Mesendoderm (in vitro differentiated cells): ENCODE measurements at regions not wholly inside any gene's neighbourhood (a gene's known extent, or its start where the extent isn't known, plus 50 kb on each side); places are given as distances from the start of the nearest gene placed in this dataset.

Experiments
- DNase-seq: peaks from one replicate; pipeline ENCODE4 v3.0.0; 2013
- H2AK5ac ChIP-seq: 2 replicates; pipeline ENCODE4 v1.6.1; 2013; ENCODE audit warnings: low read length, inconsistent platforms
- H2BK120ac ChIP-seq: 2 replicates; pipeline ENCODE4 v1.6.1; 2013; ENCODE audit warnings: low read depth, mild to moderate bottlenecking, low read length, moderate library complexity, mixed read lengths
- H2BK15ac ChIP-seq: replicated peaks from 2 replicates; pipeline ENCODE4 v1.6.1; 2013; ENCODE audit warnings: low read depth, mild to moderate bottlenecking, moderate library complexity
- H2BK5ac ChIP-seq: 2 replicates; pipeline ENCODE4 v1.6.1; 2013; ENCODE audit warnings: low read length, inconsistent platforms
- H3K18ac ChIP-seq: 2 replicates; pipeline ENCODE4 v1.6.1; 2013; ENCODE audit warnings: mild to moderate bottlenecking, low read length, mixed read lengths
- H3K23ac ChIP-seq: one replicate; pipeline ENCODE4 v1.6.1; 2013; ENCODE audit warnings: low read length
- H3K27ac ChIP-seq: 2 replicates; pipeline ENCODE4 v1.5.1; 2013; ENCODE audit warnings: low read depth, mild to moderate bottlenecking, inconsistent platforms, low read length, moderate library complexity
- H3K27me3 ChIP-seq: 2 replicates; pipeline ENCODE4 v1.6.1; 2013; ENCODE audit warnings: low read length, control low read depth, mild to moderate bottlenecking, inconsistent platforms; ENCODE audit not compliant: insufficient read depth, poor library complexity
- H3K36me3 ChIP-seq: 2 replicates; pipeline ENCODE4 v1.6.1; 2013; ENCODE audit warnings: low read length, inconsistent platforms; ENCODE audit not compliant: control insufficient read depth, insufficient read depth
- H3K4ac ChIP-seq: one replicate; pipeline ENCODE4 v1.6.1; 2013; ENCODE audit warnings: low read depth, mild to moderate bottlenecking, low read length, moderate library complexity
- H3K4me1 ChIP-seq: 2 replicates; pipeline ENCODE4 v1.6.1; 2013; ENCODE audit warnings: low read depth, low read length, inconsistent platforms; ENCODE audit not compliant: control insufficient read depth
- H3K4me2 ChIP-seq: 2 replicates; pipeline ENCODE4 v1.6.1; 2013; ENCODE audit warnings: low read length
- H3K4me3 ChIP-seq: 2 replicates; pipeline ENCODE4 v1.5.1; 2013; ENCODE audit warnings: mild to moderate bottlenecking, low read length
- H3K56ac ChIP-seq: one replicate; pipeline ENCODE4 v1.6.1; 2013; ENCODE audit warnings: low read length
- H3K79me1 ChIP-seq: 2 replicates; pipeline ENCODE4 v1.6.1; 2013; ENCODE audit warnings: low read length, inconsistent platforms
- H3K79me2 ChIP-seq: 2 replicates; pipeline ENCODE4 v1.6.1; 2013; ENCODE audit warnings: mild to moderate bottlenecking, low read length; ENCODE audit not compliant: control insufficient read depth, insufficient read depth
- H3K9ac ChIP-seq: 2 replicates; pipeline ENCODE4 v1.6.1; 2013; ENCODE audit warnings: low read length, inconsistent platforms
- H4K5ac ChIP-seq: one replicate; pipeline ENCODE4 v1.6.1; 2013; ENCODE audit warnings: low read length
- H4K8ac ChIP-seq: one replicate; pipeline ENCODE4 v1.6.1; 2013; ENCODE audit warnings: low read depth, mild to moderate bottlenecking, control low read depth, low read length, moderate library complexity
- WGBS: extraction: QIAGEN DNeasy Blood & Tissue Kit; methylation state at CpG from one replicate; pipeline ENCODE4 v1.1.7; 2013; ENCODE audit warnings: low lambda C conversion rate, missing lambda C conversion rate; ENCODE audit not compliant: insufficient coverage; ENCODE audit errors: extremely low coverage; 5-methylcytosine and 5-hydroxymethylcytosine counted together

- H2BK5ac ChIP-seq: no peak overlapping the region
- no CpG with 5 or more reads among the region's 1 CpG for WGBS
- H3K9ac ChIP-seq: no peak overlapping the region
- no peak overlapping the region for H3K4me3 ChIP-seq
- no peak overlapping the region for H3K4me2 ChIP-seq
- no peaks in the 10 kb centered on the region for H3K4me1 ChIP-seq
- H2AK5ac ChIP-seq: no peak overlapping the region
- H3K56ac ChIP-seq: no peak overlapping the region
- H3K4ac ChIP-seq: no peak overlapping the region
- no peak overlapping the region for H3K18ac ChIP-seq
- H4K5ac ChIP-seq: no peak overlapping the region
- H3K36me3 ChIP-seq: no peaks in the 10 kb centered on the region
- H3K79me1 ChIP-seq: no peaks in the 10 kb centered on the region
- no peak overlapping the region for H2BK15ac ChIP-seq
- no peak overlapping the region for H4K8ac ChIP-seq
- no peak overlapping the region for H2BK120ac ChIP-seq
- H3K27me3 ChIP-seq: no peaks in the 10 kb centered on the region
- DNase-seq: no peak
- H3K23ac ChIP-seq: no peak overlapping the region
- H3K27ac ChIP-seq: no peak overlapping the region
- no peaks in the 10 kb centered on the region for H3K79me2 ChIP-seq
These were observed 305.0 kb upstream of the MEF2C start for GRCh38 chr5:89187883-89188465.

GRCh38 chr5:89187268-89187667 lies 304.3 kb upstream of the MEF2C start:
- H3K4me2 ChIP-seq: no peak overlapping the region

GRCh38 chr5:89181546-89181945 lies 298.6 kb upstream of the MEF2C start:
- Histone ChIP-seq H3K27me3 (no peaks in the 10 kb centered on the region), H2BK15ac (no peak overlapping the region), H3K4me1 (no peaks in the 10 kb centered on the region), H4K8ac (no peak overlapping the region), H4K5ac (no peak overlapping the region), H3K4me2 (no peak overlapping the region), H2BK120ac (no peak overlapping the region), H3K18ac (no peak overlapping the region), H3K23ac (no peak overlapping the region), H3K9ac (no peak overlapping the region), H3K4ac (no peak overlapping the region), H2AK5ac (no peak overlapping the region), H3K27ac (no peak overlapping the region), H3K4me3 (no peak overlapping the region), H3K36me3 (no peaks in the 10 kb centered on the region), H3K79me2 (no peaks in the 10 kb centered on the region), H3K79me1 (no peaks in the 10 kb centered on the region), H3K56ac (no peak overlapping the region), H2BK5ac (no peak overlapping the region)
- peak; percentile 5 for DNase-seq

More at GRCh38 chr5:89187268-89187667, 304.3 kb upstream of the MEF2C start:
- no peak overlapping the region for H2BK5ac ChIP-seq
- H3K56ac ChIP-seq: no peak overlapping the region
- no peaks in the 10 kb centered on the region for H3K36me3 ChIP-seq
- no peaks in the 10 kb centered on the region for H3K27me3 ChIP-seq
- H2AK5ac ChIP-seq: no peak overlapping the region
- H3K23ac ChIP-seq: no peak overlapping the region
- H4K8ac ChIP-seq: no peak overlapping the region
- H3K18ac ChIP-seq: no peak overlapping the region
- DNase-seq: no peak
- H2BK15ac ChIP-seq: no peak overlapping the region
- H4K5ac ChIP-seq: no peak overlapping the region
- H3K79me2 ChIP-seq: no peaks in the 10 kb centered on the region
- no peaks in the 10 kb centered on the region for H3K79me1 ChIP-seq
- no peaks in the 10 kb centered on the region for H3K4me1 ChIP-seq
- H2BK120ac ChIP-seq: no peak overlapping the region
- H3K4me3 ChIP-seq: no peak overlapping the region
- H3K27ac ChIP-seq: no peak overlapping the region
- no peak overlapping the region for H3K9ac ChIP-seq
- H3K4ac ChIP-seq: no peak overlapping the region

- no peaks in the 10 kb centered on the region for H3K79me1 ChIP-seq
- no peaks in the 10 kb centered on the region for H3K4me1 ChIP-seq
- H3K56ac ChIP-seq: no peak overlapping the region
- no CpG with 5 or more reads among the region's 3 CpGs for WGBS
- no peak for DNase-seq
- no peak overlapping the region for H3K18ac ChIP-seq
- no peak overlapping the region for H2BK5ac ChIP-seq
- no peaks in the 10 kb centered on the region for H3K27me3 ChIP-seq
- no peak overlapping the region for H3K4ac ChIP-seq
- H4K5ac ChIP-seq: no peak overlapping the region
- no peak overlapping the region for H3K4me2 ChIP-seq
- no peak overlapping the region for H3K27ac ChIP-seq
- H4K8ac ChIP-seq: no peak overlapping the region
- no peak overlapping the region for H2BK120ac ChIP-seq
- H2BK15ac ChIP-seq: no peak overlapping the region
- H3K23ac ChIP-seq: no peak overlapping the region
- no peaks in the 10 kb centered on the region for H3K79me2 ChIP-seq
- H2AK5ac ChIP-seq: no peak overlapping the region
- no peaks in the 10 kb centered on the region for H3K36me3 ChIP-seq
- H3K4me3 ChIP-seq: no peak overlapping the region
- H3K9ac ChIP-seq: no peak overlapping the region
These were observed 296.7 kb upstream of the MEF2C start for GRCh38 chr5:89179731-89180130.

- H3K9ac ChIP-seq: no peak overlapping the region
- H3K23ac ChIP-seq: no peak overlapping the region
- H2BK15ac ChIP-seq: no peak overlapping the region
- no peak overlapping the region for H4K8ac ChIP-seq
- H3K36me3 ChIP-seq: no peaks in the 10 kb centered on the region
- no peaks in the 10 kb centered on the region for H3K27me3 ChIP-seq
- no peak overlapping the region for H2BK5ac ChIP-seq
- DNase-seq: no peak
- H3K4me2 ChIP-seq: no peak overlapping the region
- no peak overlapping the region for H2AK5ac ChIP-seq
- no peak overlapping the region for H2BK120ac ChIP-seq
- H4K5ac ChIP-seq: no peak overlapping the region
- no peaks in the 10 kb centered on the region for H3K4me1 ChIP-seq
- no peak overlapping the region for H3K4ac ChIP-seq
- no peaks in the 10 kb centered on the region for H3K79me1 ChIP-seq
- no peak overlapping the region for H3K18ac ChIP-seq
- no peak overlapping the region for H3K56ac ChIP-seq
- no CpG with 5 or more reads among the region's 2 CpGs for WGBS
- no peaks in the 10 kb centered on the region for H3K79me2 ChIP-seq
- H3K27ac ChIP-seq: no peak overlapping the region
- H3K4me3 ChIP-seq: no peak overlapping the region
These were observed 295.6 kb upstream of the MEF2C start for GRCh38 chr5:89178541-89178940.

GRCh38 chr5:89173528-89173927 lies 290.5 kb upstream of the MEF2C start:
- Histone ChIP-seq H4K5ac (no peak overlapping the region), H3K4me3 (no peak overlapping the region), H3K18ac (no peak overlapping the region), H2BK5ac (no peak overlapping the region), H4K8ac (no peak overlapping the region), H3K56ac (no peak overlapping the region), H3K79me1 (no peaks in the 10 kb centered on the region), H3K4me1 (no peaks in the 10 kb centered on the region), H3K4ac (no peak overlapping the region), H3K79me2 (no peaks in the 10 kb centered on the region), H3K36me3 (no peaks in the 10 kb centered on the region), H3K23ac (no peak overlapping the region), H2BK15ac (no peak overlapping the region), H3K27ac (no peak overlapping the region), H3K9ac (no peak overlapping the region), H3K4me2 (no peak overlapping the region), H3K27me3 (no peaks in the 10 kb centered on the region), H2BK120ac (no peak overlapping the region), H2AK5ac (no peak overlapping the region)
- no CpG with 5 or more reads among the region's 1 CpG for WGBS
- no peak for DNase-seq
